ENCODE measurements at regions not wholly inside any gene's neighbourhood (a gene's known extent, or its start where the extent isn't known, plus 50 kb on each side); places are given as distances from the start of the nearest gene placed in this dataset.

GRCh38 chr10:57038531-57038930 lies 677.5 kb upstream of the ZWINT start:
- no TSS peak for BruUV-seq (replicated peaks)
- no peak overlapping the region for H3K4me2 ChIP-seq (ENCODE audit: control insufficient read depth, insufficient read depth)
- no peaks in the 10 kb centered on the region for H4K20me1 ChIP-seq (ENCODE audit: control insufficient read depth, insufficient read depth)
- ChIA-PET SMC1A (ENCODE audit: uncharacterized antibody, unreplicated experiment) (no interaction called here), CTCF (no interaction called here), RAD21 (ENCODE audit: unreplicated experiment) (no interaction called here), POLR2A (no interaction called here)
- FAIRE-seq (no peak), ATAC-seq (no peak), DNase-seq (ENCODE audit: low read depth, low spot score) (no peak)
- intact Hi-C loops (cut with micrococcal nuclease; ENCODE audit: unreplicated experiment) = no loop called here
- no peaks in the 10 kb centered on the region for H3K36me3 ChIP-seq (ENCODE audit: control insufficient read depth in 2 of 2, insufficient read depth in 2 of 2, low read length in 1 of 2)
- no peaks in the 10 kb centered on the region for H3K4me1 ChIP-seq (ENCODE audit: control insufficient read depth, insufficient read depth, low read length)
- H3K9ac ChIP-seq (ENCODE audit: control insufficient read depth, insufficient read depth, low read length) = no peak overlapping the region
- no peak overlapping the region for H3K27ac ChIP-seq (ENCODE audit: control insufficient read depth, insufficient read depth)
- no peak overlapping the region for H2AFZ ChIP-seq (ENCODE audit: control insufficient read depth, low read depth, low read length)
- in situ Hi-C loops (cut with MboI) = no loop called here
- 0% methylated on average over 1 of the region's 2 CpGs for WGBS (ENCODE audit: insufficient coverage, insufficient replicate concordance, low lambda C conversion rate, missing lambda C conversion rate)
- TF ChIP-seq ESRRA (IDR thresholded peaks at IDR 0.05; ENCODE audit: low read length) (no peak), KDM1A (IDR thresholded peaks at IDR 0.05; ENCODE audit: borderline replicate concordance) (no peak), HCFC1 (IDR thresholded peaks at IDR 0.05; ENCODE audit: low read length) (no peak), MTA3 (IDR thresholded peaks at IDR 0.05; ENCODE audit: borderline replicate concordance, low read length) (no peak), SMARCA5 (IDR thresholded peaks at IDR 0.05) (no peak)
- H3K79me2 ChIP-seq (ENCODE audit: control insufficient read depth, insufficient read depth, low read length) = no peaks in the 10 kb centered on the region
- H3K4me3 ChIP-seq = no peak overlapping the region
- H3K27me3 ChIP-seq (replicated peaks in 1 of 2; ENCODE audit: control insufficient read depth in 2 of 2, insufficient read depth in 2 of 2, low read length in 1 of 2) = no peaks in the 10 kb centered on the region
- H3K9me3 ChIP-seq (replicated peaks; ENCODE audit: control insufficient read depth, insufficient read depth, low read length) = no peaks in the 10 kb centered on the region

GRCh38 chr10:57035310-57035709 lies 674.3 kb upstream of the ZWINT start:
- intact Hi-C loops (cut with micrococcal nuclease; ENCODE audit: unreplicated experiment) = no loop called here
- ChIA-PET CTCF (interaction anchor here (0.9 kb wide), 1 partner anchor 12 kb away, joined by 3 read pairs; no protein-coding TSS in a partner anchor), SMC1A (ENCODE audit: uncharacterized antibody, unreplicated experiment) (interaction anchor here (1.2 kb wide), 1 partner anchor 12 kb away, joined by 3 read pairs; no protein-coding TSS in a partner anchor), POLR2A (interaction anchor here (0.6 kb wide), 1 partner anchor 502 kb away, joined by 4 read pairs; no protein-coding TSS in a partner anchor), RAD21 (ENCODE audit: unreplicated experiment) (no interaction called here)
- in situ Hi-C loops (cut with MboI) = no loop called here
- DNase-seq (ENCODE audit: low read depth, low spot score) (no peak), ATAC-seq (no peak), FAIRE-seq (no peak)
- Histone ChIP-seq H3K4me1 (ENCODE audit: control insufficient read depth, insufficient read depth, low read length) (no peaks in the 10 kb centered on the region), H3K36me3 (ENCODE audit: control insufficient read depth in 2 of 2, insufficient read depth in 2 of 2, low read length in 1 of 2) (no peaks in the 10 kb centered on the region), H2AFZ (ENCODE audit: control insufficient read depth, low read depth, low read length) (no peak overlapping the region), H3K4me2 (ENCODE audit: control insufficient read depth, insufficient read depth) (no peak overlapping the region), H3K79me2 (ENCODE audit: control insufficient read depth, insufficient read depth, low read length) (no peaks in the 10 kb centered on the region), H3K9me3 (replicated peaks; ENCODE audit: control insufficient read depth, insufficient read depth, low read length) (no peaks in the 10 kb centered on the region), H3K9ac (ENCODE audit: control insufficient read depth, insufficient read depth, low read length) (no peak overlapping the region), H3K4me3 (no peak overlapping the region), H4K20me1 (ENCODE audit: control insufficient read depth, insufficient read depth) (no peaks in the 10 kb centered on the region), H3K27me3 (replicated peaks in 1 of 2; ENCODE audit: control insufficient read depth in 2 of 2, insufficient read depth in 2 of 2, low read length in 1 of 2) (no peaks in the 10 kb centered on the region), H3K27ac (ENCODE audit: control insufficient read depth, insufficient read depth) (no peak overlapping the region)
- no peak for TF ChIP-seq ZNF622 (IDR thresholded peaks at IDR 0.05)
- TF ChIP-seq MTA2 (IDR thresholded peaks at IDR 0.05; ENCODE audit: low read depth) = no peak
- TF ChIP-seq NFYA (IDR thresholded peaks at IDR 0.05; ENCODE audit: borderline replicate concordance, low read depth, low read length) = no peak
- TF ChIP-seq CHD1 (IDR thresholded peaks at IDR 0.05; ENCODE audit: low read depth, low read length) = no peak
- TF ChIP-seq NFYB (IDR thresholded peaks at IDR 0.05; ENCODE audit: insufficient read depth, low read depth, low read length) = no peak
- TF ChIP-seq SMAD5 (IDR thresholded peaks at IDR 0.05; ENCODE audit: low read depth) = no peak
- TF ChIP-seq KAT2A (conservative IDR thresholded peaks at IDR 0.05; ENCODE audit: control insufficient read depth, low read depth, low read length) = no peak
- TF ChIP-seq PAX5 (IDR thresholded peaks at IDR 0.05; ENCODE audit: borderline replicate concordance, low read depth, low read length) = no peak
- TF ChIP-seq ZNF687 (IDR thresholded peaks at IDR 0.05) = no peak
- TF ChIP-seq DPF2 (IDR thresholded peaks at IDR 0.05) = no peak
- TF ChIP-seq ZBED1 (IDR thresholded peaks at IDR 0.05; ENCODE audit: borderline replicate concordance) = no peak
- 16% methylated on average over 2 of the region's 2 CpGs for WGBS (ENCODE audit: insufficient coverage, insufficient replicate concordance, low lambda C conversion rate, missing lambda C conversion rate)
- BruUV-seq (replicated peaks) = no TSS peak

All from GM12878 (cell line).